Left lung (tissue), 4 donors: ENCODE measurements at regions not wholly inside any gene's neighbourhood (a gene's known extent, or its start where the extent isn't known, plus 50 kb on each side); places are given as distances from the start of the nearest gene placed in this dataset.

Source experiments
- ATAC-seq: fragments of 200-7000 bp; cut with Tn5 transposase; one replicate; pipeline ENCODE4 v1.9.1; 2020; ENCODE audit warnings: moderate library complexity
- DNase-seq, 4 donors: peaks; one replicate each; pipeline ENCODE4 v3.0.0-alpha.2; 2013 to 2020
- H3K27ac ChIP-seq, 2 donors: fragments of 200-600 bp; sonication (generic) in 1 of 2; one replicate each; pipeline versions ENCODE4 v1.5.0 to v1.8.0; 2020 to 2021
- H3K27me3 ChIP-seq, 2 donors: fragments of 200-600 bp; sonication (generic) in 1 of 2; one replicate each; pipeline versions ENCODE4 v1.5.0 to v1.8.0; 2020 to 2021
- H3K36me3 ChIP-seq, 2 donors: fragments of 200-600 bp; sonication (generic) in 1 of 2; one replicate each; pipeline versions ENCODE4 v1.5.0 to v1.8.0; 2020 to 2021
- H3K4me1 ChIP-seq, 2 donors: fragments of 200-600 bp; one replicate each; pipeline ENCODE4 v1.8.0; 2021
- H3K4me3 ChIP-seq, 2 donors: fragments of 200-600 bp; sonication (generic) in 1 of 2; one replicate each; pipeline versions ENCODE4 v1.5.0 to v1.8.0; 2020 to 2021; ENCODE audit warnings: mild to moderate bottlenecking in 1 of 2
- H3K9me3 ChIP-seq, 2 donors: fragments of 200-600 bp; sonication (generic) in 1 of 2; one replicate each; pipeline versions ENCODE4 v1.5.0 to v1.8.0; 2020 to 2021
- CTCF ChIP-seq, 2 donors: fragments of 200-600 bp; sonication (generic) in 1 of 2; IDR thresholded peaks; one replicate each; pipeline versions ENCODE4 v1.5.0 to v1.8.0; 2021; ENCODE audit warnings: antibody characterized with exemption in 2 of 2
- intact Hi-C, 2 donors: fragments of 100-400 bp; cut with DNase I; formaldehyde crosslinking; loops; one replicate each; pipeline versions ENCODE4 v1.11.2 to v1.14.2; 2022
- donor health status: DM: no; HTN: yes; CAD: no.
- donor health status: DM: no; HTN: no; CAD: no.

DNA sequence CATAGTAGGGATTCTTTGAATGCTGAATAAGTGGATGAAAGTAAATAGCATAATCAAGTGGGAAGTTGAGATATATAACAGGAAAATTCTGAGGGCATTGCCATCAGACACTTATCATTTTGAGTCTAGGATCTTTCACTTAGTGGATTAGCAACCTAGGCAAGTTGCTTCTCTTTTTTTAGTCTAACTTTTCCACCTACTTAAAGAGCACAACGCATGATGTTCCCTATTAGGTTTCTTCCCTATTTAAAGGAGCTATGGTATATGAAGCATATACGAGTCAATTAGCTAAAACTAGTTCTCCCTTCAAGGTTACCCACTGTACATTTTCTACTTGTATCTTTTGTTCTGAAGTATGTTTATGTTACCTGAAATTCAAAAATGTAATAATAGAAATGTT lies 67.1 kb upstream of the HS3ST1 start:
- ATAC-seq (peak; percentile 27), DNase-seq (no peak)
- H3K4me3 ChIP-seq: no peak overlapping the region
- intact Hi-C loops: no loop called here
- peaks cover 0 to 5% of the 10 kb centered on the region in 2 donors for H3K4me1 ChIP-seq
- H3K27ac ChIP-seq: peak overlapping the region in 1 of 2 donors; percentile 33
- H3K36me3 ChIP-seq: no peaks in the 10 kb centered on the region
- no peaks in the 10 kb centered on the region for H3K27me3 ChIP-seq
- H3K9me3 ChIP-seq: peaks cover 0 to 11% of the 10 kb centered on the region in 2 donors
- no peak for TF ChIP-seq CTCF (IDR thresholded peaks at IDR 0.05)

GRCh38 chr4:11495291-11495690 lies 66.6 kb upstream of the HS3ST1 start:
- Histone ChIP-seq H3K27me3 (no peaks in the 10 kb centered on the region), H3K4me1 (peaks cover 0 to 5% of the 10 kb centered on the region in 2 donors), H3K9me3 (peaks cover 0 to 11% of the 10 kb centered on the region in 2 donors), H3K36me3 (no peaks in the 10 kb centered on the region), H3K27ac (no peak overlapping the region), H3K4me3 (no peak overlapping the region)
- TF ChIP-seq CTCF (IDR thresholded peaks at IDR 0.05): no peak
- ATAC-seq: no peak
- intact Hi-C loops: no loop called here
- no peak for DNase-seq

DNA sequence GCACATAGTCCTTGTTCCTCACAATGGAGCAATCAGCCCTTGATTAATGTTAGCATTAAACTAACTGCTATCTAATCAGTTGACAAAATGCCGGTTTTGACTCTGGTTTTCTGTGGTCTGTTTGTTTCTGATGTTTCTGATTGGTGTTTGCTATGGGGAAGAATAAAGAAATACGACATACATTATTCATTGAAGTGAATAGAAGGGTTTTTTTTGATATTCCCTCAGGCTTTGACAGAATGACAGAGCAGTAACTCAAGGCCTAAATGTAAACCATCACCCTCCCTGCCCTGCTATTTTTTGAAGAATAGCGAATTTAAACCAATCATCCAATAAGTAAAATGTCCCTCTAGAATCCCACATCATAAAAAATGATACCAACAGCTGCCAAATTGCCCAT lies 65.5 kb upstream of the HS3ST1 start:
- intact Hi-C loops: no loop called here
- Histone ChIP-seq H3K27me3 (no peaks in the 10 kb centered on the region), H3K27ac (no peak overlapping the region), H3K9me3 (peaks cover 0 to 11% of the 10 kb centered on the region in 2 donors), H3K4me1 (peaks cover 0 to 5% of the 10 kb centered on the region in 2 donors), H3K4me3 (no peak overlapping the region), H3K36me3 (no peaks in the 10 kb centered on the region)
- no peak for DNase-seq
- no peak for TF ChIP-seq CTCF (IDR thresholded peaks at IDR 0.05)
- no peak for ATAC-seq

- no peak for TF ChIP-seq CTCF (IDR thresholded peaks at IDR 0.05)
- intact Hi-C loops: no loop called here
- peak overlapping the region in 1 of 2 donors; percentile 64 for H3K27ac ChIP-seq
- DNase-seq (no peak), ATAC-seq (peak; percentile 71)
- no peaks in the 10 kb centered on the region for H3K27me3 ChIP-seq
- peaks cover 0 to 16% of the 10 kb centered on the region in 2 donors for H3K4me1 ChIP-seq
- H3K36me3 ChIP-seq: no peaks in the 10 kb centered on the region
- no peak overlapping the region for H3K4me3 ChIP-seq
- H3K9me3 ChIP-seq: no peaks in the 10 kb centered on the region
Measured at GRCh38 chr4:11489453-11490083, 60.9 kb upstream of the HS3ST1 start.

DNA sequence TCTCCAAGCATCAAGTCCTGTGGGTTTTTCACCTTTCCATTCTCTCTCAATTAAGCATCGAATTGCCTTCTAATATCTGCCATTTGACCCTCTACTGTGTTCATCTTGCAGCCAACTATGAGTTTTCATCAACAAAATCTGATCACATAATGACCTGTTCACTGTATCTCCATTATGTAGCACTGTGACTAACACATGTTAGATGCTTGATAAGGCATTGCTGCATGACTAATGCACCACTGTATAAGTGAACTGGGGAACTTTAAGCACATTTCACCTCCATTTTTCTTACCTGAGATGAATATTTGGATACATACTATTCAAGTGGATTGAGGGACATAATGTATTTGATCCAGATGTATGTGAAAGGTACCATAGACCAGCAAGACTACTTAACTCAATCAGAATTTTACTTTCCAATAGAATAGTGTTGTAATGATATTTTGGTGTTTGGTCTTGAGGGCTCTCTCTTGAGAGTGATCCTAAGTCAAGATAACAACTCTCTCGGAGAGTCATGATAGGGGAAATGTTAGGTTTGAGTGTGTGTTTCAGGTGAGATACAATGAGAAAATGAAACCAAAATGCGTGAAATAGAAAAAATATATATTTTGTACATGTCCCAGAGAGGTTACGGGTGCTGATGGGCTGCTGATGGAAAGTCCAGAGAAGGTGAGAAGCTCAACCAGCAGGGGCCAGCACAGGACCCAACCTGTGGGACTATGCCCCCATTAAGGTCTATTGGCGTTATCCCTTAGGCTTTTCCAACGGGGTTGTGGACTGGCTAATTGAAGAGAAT lies 60.2 kb upstream of the HS3ST1 start:
- H3K4me1 ChIP-seq: peaks cover 0 to 16% of the 10 kb centered on the region in 2 donors
- no peak for TF ChIP-seq CTCF (IDR thresholded peaks at IDR 0.05)
- H3K9me3 ChIP-seq: no peaks in the 10 kb centered on the region
- H3K4me3 ChIP-seq: no peak overlapping the region
- H3K36me3 ChIP-seq: no peaks in the 10 kb centered on the region
- no peaks in the 10 kb centered on the region for H3K27me3 ChIP-seq
- DNase-seq (no peak), ATAC-seq (peak; percentile 26)
- intact Hi-C loops: no loop called here
- H3K27ac ChIP-seq: peak overlapping the region in 1 of 2 donors; percentile 55
